Retinal pigment epithelial cell (primary cell): ENCODE measurements at regions not wholly inside any gene's neighbourhood (a gene's known extent, or its start where the extent isn't known, plus 50 kb on each side); places are given as distances from the start of the nearest gene placed in this dataset.

Source experiments
- DNase-seq: peaks from one replicate; pipeline ENCODE4 v3.0.0-alpha.2; 2010; ENCODE audit warnings: low read depth
- H3K4me3 ChIP-seq: 2 replicates; pipeline ENCODE4 v1.5.1; 2011; ENCODE audit warnings: mild to moderate bottlenecking, low read length, control low read depth, moderate library complexity
- CTCF ChIP-seq: conservative IDR thresholded peaks from 2 replicates; pipeline ENCODE4 v1.5.1; 2011; ENCODE audit warnings: low read depth, low read length, control low read depth, inconsistent platforms

GRCh38 chr11:98674390-98674789 lies 346.4 kb upstream of the CNTN5 start:
- DNase-seq = no peak
- no peak for TF ChIP-seq CTCF
- no peak overlapping the region for H3K4me3 ChIP-seq

- no peak for TF ChIP-seq CTCF
- no peak for DNase-seq
- H3K4me3 ChIP-seq = no peak overlapping the region
Observed at GRCh38 chr11:98679673-98680072, 341.1 kb upstream of the CNTN5 start.

GRCh38 chr11:98701541-98701940 lies 319.2 kb upstream of the CNTN5 start:
- DNase-seq = no peak
- H3K4me3 ChIP-seq = no peak overlapping the region
- no peak for TF ChIP-seq CTCF

GRCh38 chr11:98703779-98704556 lies 316.8 kb upstream of the CNTN5 start:
- DNase-seq = no peak
- no peak overlapping the region for H3K4me3 ChIP-seq

GRCh38 chr11:98710026-98710425 lies 310.7 kb upstream of the CNTN5 start:
- TF ChIP-seq CTCF = no peak
- DNase-seq = no peak
- no peak overlapping the region for H3K4me3 ChIP-seq

More at GRCh38 chr11:98703779-98704556, 316.8 kb upstream of the CNTN5 start:
- no peak for TF ChIP-seq CTCF

- DNase-seq = no peak
- TF ChIP-seq CTCF = no peak
Observed at GRCh38 chr11:98710986-98711385, 309.8 kb upstream of the CNTN5 start.

GRCh38 chr11:98720951-98721350 lies 299.8 kb upstream of the CNTN5 start:
- no peak for TF ChIP-seq CTCF
- DNase-seq = no peak
- no peak overlapping the region for H3K4me3 ChIP-seq

More at GRCh38 chr11:98710986-98711385, 309.8 kb upstream of the CNTN5 start:
- no peak overlapping the region for H3K4me3 ChIP-seq
